CD4-positive, alpha-beta T cell (primary cell): ENCODE measurements at regions not wholly inside any gene's neighbourhood (a gene's known extent, or its start where the extent isn't known, plus 50 kb on each side); places are given as distances from the start of the nearest gene placed in this dataset.

Experiments used
- ATAC-seq: fragments of 200-7000 bp; cut with Tn5 transposase; one replicate; pipeline ENCODE4 v1.10.0; 2022; ENCODE audit warnings: mild to moderate bottlenecking; ENCODE audit not compliant: poor library complexity
- CTCF ChIA-PET: fragments of 350-600 bp; sonication (Branson Sonifier 250); formaldehyde crosslinking; loops from one replicate; lab custom pipeline; 2021; ENCODE audit warnings: antibody characterized with exemption, inconsistent platforms; lab: Charles Lee
- POLR2A ChIA-PET: fragments of 350-600 bp; sonication (Branson Sonifier 250); formaldehyde crosslinking; loops from one replicate; lab custom pipeline; 2021; ENCODE audit warnings: antibody characterized with exemption, inconsistent platforms; lab: Charles Lee
- DNase-seq, 14 experiments: peaks; one replicate each; pipeline ENCODE4 v3.0.0-alpha.2; 2013 to 2020; ENCODE audit warnings: mixed read lengths in 2 of 14
- H3K27ac ChIP-seq, 2 donors: one replicate each; pipeline versions ENCODE4 v1.5.1 to v1.7.0; 2013; ENCODE audit warnings: low read length in 2 of 2, low read depth in 1 of 2, mild to moderate bottlenecking in 1 of 2
- H3K27me3 ChIP-seq, 2 experiments: 1 replicate in 1 of 2; 2 replicates in 1 of 2; pipeline versions ENCODE4 v1.6.1 to v1.7.0; 2013; ENCODE audit warnings: low read length in 2 of 2, control low read depth in 1 of 2, mild to moderate bottlenecking in 1 of 2, moderate library complexity in 1 of 2; ENCODE audit not compliant: insufficient read depth in 2 of 2, control insufficient read depth in 1 of 2
- H3K36me3 ChIP-seq: one replicate; pipeline ENCODE4 v1.6.1; 2013; ENCODE audit warnings: low read length, control low read depth; ENCODE audit not compliant: insufficient read depth
- H3K4me1 ChIP-seq: one replicate; pipeline ENCODE4 v1.6.1; 2013; ENCODE audit warnings: low read length, control low read depth; ENCODE audit not compliant: insufficient read depth
- H3K4me3 ChIP-seq: one replicate; pipeline ENCODE4 v1.5.1; 2013; ENCODE audit warnings: mild to moderate bottlenecking, low read length, moderate library complexity
- H3K9me3 ChIP-seq, 2 experiments: 1 replicate in 1 of 2; 2 replicates in 1 of 2; pipeline versions ENCODE4 v1.6.1 to v1.7.0; 2013; ENCODE audit warnings: low read length in 2 of 2, mild to moderate bottlenecking in 2 of 2, control low read depth in 1 of 2, moderate library complexity in 1 of 2; ENCODE audit not compliant: control insufficient read depth in 1 of 2, insufficient read depth in 1 of 2
- H3K27ac Mint-ChIP-seq: one replicate; pipeline ENCODE4 v1.8.0; 2020; ENCODE audit warnings: mixed read lengths
- H3K27me3 Mint-ChIP-seq: one replicate; pipeline ENCODE4 v1.8.0; 2021; ENCODE audit warnings: mixed read lengths
- H3K36me3 Mint-ChIP-seq: one replicate; pipeline ENCODE4 v1.8.0; 2021; ENCODE audit warnings: low read depth, mixed read lengths
- H3K4me1 Mint-ChIP-seq: one replicate; pipeline ENCODE4 v1.8.0; 2021; ENCODE audit warnings: low read depth, mixed read lengths
- H3K4me3 Mint-ChIP-seq: one replicate; pipeline ENCODE4 v1.8.0; 2020; ENCODE audit warnings: mild to moderate bottlenecking, mixed read lengths
- H3K9me3 Mint-ChIP-seq: one replicate; pipeline ENCODE4 v1.8.0; 2020; ENCODE audit warnings: mixed read lengths
- CTCF ChIP-seq: fragments of 200-600 bp; IDR thresholded peaks from one replicate; pipeline ENCODE4 v1.8.0; 2022; ENCODE audit warnings: antibody characterized with exemption, mild to moderate bottlenecking
- intact Hi-C, 2 experiments: fragments of 100-400 bp; cut with DNase I in 1 of 2; cut with micrococcal nuclease in 1 of 2; formaldehyde crosslinking; loops; one replicate each; pipeline versions ENCODE4 v1.15.1 to v1.9.0; 2023 to 2025; cut with DNase I, micrococcal nuclease

GRCh38 chr1:172950528-172950927 lies 100.2 kb downstream of the TNFSF18 start:
- ATAC-seq (no peak), DNase-seq (no peak)
- no peaks in the 10 kb centered on the region for H3K4me1 ChIP-seq
- POLR2A ChIA-PET = no interaction called here
- Mint-ChIP-seq H3K27me3 (no peaks in the 10 kb centered on the region), H3K4me3 (no peak overlapping the region), H3K36me3 (no peaks in the 10 kb centered on the region), H3K4me1 (peaks cover 8% of the 10 kb centered on the region), H3K9me3 (no peaks in the 10 kb centered on the region), H3K27ac (no peak overlapping the region)
- H3K9me3 ChIP-seq = no peaks in the 10 kb centered on the region
- CTCF ChIA-PET = no interaction called here
- no peak for TF ChIP-seq CTCF
- H3K36me3 ChIP-seq = no peaks in the 10 kb centered on the region
- intact Hi-C loops = no loop called here
- no peak overlapping the region for H3K27ac ChIP-seq
- H3K27me3 ChIP-seq = no peaks in the 10 kb centered on the region
- H3K4me3 ChIP-seq = no peak overlapping the region

GRCh38 chr1:172951730-172952365 lies 98.9 kb downstream of the TNFSF18 start:
- H3K4me3 Mint-ChIP-seq = no peak overlapping the region
- POLR2A ChIA-PET = no interaction called here
- H3K27ac ChIP-seq = no peak overlapping the region
- H3K9me3 ChIP-seq = no peaks in the 10 kb centered on the region
- DNase-seq (no peak), ATAC-seq (no peak)
- H3K36me3 Mint-ChIP-seq = no peaks in the 10 kb centered on the region
- H3K4me1 Mint-ChIP-seq = peaks cover 5% of the 10 kb centered on the region
- H3K9me3 Mint-ChIP-seq = no peaks in the 10 kb centered on the region
- no peaks in the 10 kb centered on the region for H3K36me3 ChIP-seq
- no peak for TF ChIP-seq CTCF
- no peak overlapping the region for H3K4me3 ChIP-seq
- H3K4me1 ChIP-seq = no peaks in the 10 kb centered on the region
- no peaks in the 10 kb centered on the region for H3K27me3 Mint-ChIP-seq
- no peak overlapping the region for H3K27ac Mint-ChIP-seq
- intact Hi-C loops = no loop called here
- CTCF ChIA-PET = no interaction called here
- no peaks in the 10 kb centered on the region for H3K27me3 ChIP-seq

- no peak overlapping the region for H3K4me3 Mint-ChIP-seq
- DNase-seq = no peak
- H3K36me3 ChIP-seq = no peaks in the 10 kb centered on the region
- H3K4me1 Mint-ChIP-seq = no peaks in the 10 kb centered on the region
- no peaks in the 10 kb centered on the region for H3K4me1 ChIP-seq
- no peaks in the 10 kb centered on the region for H3K9me3 ChIP-seq
- H3K4me3 ChIP-seq = no peak overlapping the region
- H3K27me3 ChIP-seq = no peaks in the 10 kb centered on the region
- no peak for TF ChIP-seq CTCF
- ChIA-PET POLR2A (no interaction called here), CTCF (no interaction called here)
- H3K9me3 Mint-ChIP-seq = no peaks in the 10 kb centered on the region
- H3K36me3 Mint-ChIP-seq = no peaks in the 10 kb centered on the region
- no peak for ATAC-seq
- H3K27me3 Mint-ChIP-seq = no peaks in the 10 kb centered on the region
- H3K27ac ChIP-seq = no peak overlapping the region
- H3K27ac Mint-ChIP-seq = no peak overlapping the region
- intact Hi-C loops = no loop called here
Measured at GRCh38 chr1:172952516-172952915, 98.2 kb downstream of the TNFSF18 start.
